Stimulated activated CD8-positive, alpha-beta memory T cell treated with anti-CD3 and anti-CD28 coated beads, Interleukin-15, amount 100 ng/mL, for 48 hours (primary cell): ENCODE measurements at regions not wholly inside any gene's neighbourhood (a gene's known extent, or its start where the extent isn't known, plus 50 kb on each side); places are given as distances from the start of the nearest gene placed in this dataset.

Experiments used
- DNase-seq, 2 donors: peaks; one replicate each; pipeline ENCODE4 v3.0.0-alpha.2; 2020; ENCODE audit warnings: low read depth in 2 of 2

DNA sequence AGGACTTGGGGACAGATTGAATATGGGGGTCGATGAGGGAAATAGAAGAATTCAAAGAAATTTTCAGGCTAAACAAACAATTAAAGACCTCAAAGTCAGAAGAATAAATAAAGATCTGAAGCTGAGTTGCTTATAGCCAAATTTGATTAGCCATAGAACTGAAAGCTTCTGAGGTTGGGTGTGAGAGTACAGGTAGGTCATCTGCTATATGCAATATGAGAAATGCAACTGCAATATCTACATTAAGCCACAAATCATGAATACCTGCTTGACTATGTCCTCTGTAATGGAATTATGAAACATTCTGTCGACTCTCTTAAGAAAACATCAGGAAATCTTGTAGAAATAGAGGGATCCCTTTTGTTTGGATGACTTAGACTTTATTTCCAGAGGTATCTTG lies 192.1 kb upstream of the PCDH15 start:
- no peak for DNase-seq

DNA sequence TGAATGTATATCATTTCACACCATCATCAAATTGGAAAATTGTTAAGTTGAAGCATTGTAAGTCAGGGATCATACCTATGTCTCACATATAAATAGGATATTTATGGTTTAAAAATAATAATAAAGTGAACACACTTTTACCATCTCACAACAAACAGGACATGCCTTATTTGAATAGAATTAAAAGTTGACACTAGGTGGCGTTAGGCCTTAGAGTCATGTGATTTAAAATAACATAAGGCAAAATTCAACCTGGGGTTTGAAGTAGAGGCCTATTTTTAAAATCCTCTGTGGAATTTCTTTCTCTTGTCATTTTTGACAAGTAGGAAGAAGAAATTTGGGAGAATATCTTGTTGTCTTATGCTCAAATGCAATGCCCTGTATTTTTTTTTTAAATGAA lies 184.7 kb upstream of the PCDH15 start:
- DNase-seq, result no peak

DNA sequence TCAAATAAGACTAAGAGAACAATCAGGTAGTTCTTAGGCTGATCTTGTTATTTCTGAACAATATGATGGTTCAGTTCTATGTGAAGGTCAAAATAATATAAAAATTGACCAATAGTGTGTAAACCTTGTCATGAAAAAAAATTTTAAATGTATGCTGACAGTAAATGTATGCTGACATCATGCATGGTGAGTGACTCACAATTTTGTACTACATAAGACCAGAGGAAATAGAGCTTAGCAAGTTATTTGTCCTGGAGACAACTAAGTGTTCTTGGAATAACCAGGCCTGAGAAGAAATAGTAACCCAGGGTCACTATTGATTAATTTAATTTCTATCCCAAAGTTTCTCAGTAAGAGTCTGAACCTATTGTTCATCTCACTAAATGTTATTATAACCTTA lies 182.2 kb upstream of the PCDH15 start:
- no peak for DNase-seq

- no peak for DNase-seq
Observed at GRCh38 chr10:54962134-54962900, 161.3 kb upstream of the PCDH15 start.

- DNase-seq, result no peak
Observed at GRCh38 chr10:54961040-54961439, 160.0 kb upstream of the PCDH15 start.

GRCh38 chr10:54958844-54959243 lies 157.8 kb upstream of the PCDH15 start:
- no peak for DNase-seq

GRCh38 chr10:54947605-54948004 lies 146.6 kb upstream of the PCDH15 start:
- no peak for DNase-seq

- no peak for DNase-seq
Observed at GRCh38 chr10:54940418-54940817, 139.4 kb upstream of the PCDH15 start.

DNA sequence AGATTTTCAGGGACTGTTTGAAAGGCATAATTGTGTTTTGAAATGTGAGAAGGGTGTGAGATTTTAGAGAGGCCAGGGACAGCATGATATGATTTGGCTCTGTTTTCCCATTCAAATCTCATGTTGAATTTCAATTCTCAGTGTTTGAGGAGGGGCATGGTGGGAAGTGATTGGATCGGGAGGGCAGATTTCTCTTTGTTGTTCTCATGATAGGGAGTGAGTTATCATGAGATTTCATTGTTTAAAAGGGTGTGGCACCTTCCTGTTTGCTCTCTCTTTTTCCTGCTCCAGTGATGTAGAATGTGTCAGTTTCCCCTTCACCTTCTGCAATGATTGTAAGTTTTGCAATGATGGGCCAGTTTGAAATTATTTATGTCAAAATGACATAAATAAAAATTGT lies 113.0 kb upstream of the PCDH15 start:
- no peak for DNase-seq

DNA sequence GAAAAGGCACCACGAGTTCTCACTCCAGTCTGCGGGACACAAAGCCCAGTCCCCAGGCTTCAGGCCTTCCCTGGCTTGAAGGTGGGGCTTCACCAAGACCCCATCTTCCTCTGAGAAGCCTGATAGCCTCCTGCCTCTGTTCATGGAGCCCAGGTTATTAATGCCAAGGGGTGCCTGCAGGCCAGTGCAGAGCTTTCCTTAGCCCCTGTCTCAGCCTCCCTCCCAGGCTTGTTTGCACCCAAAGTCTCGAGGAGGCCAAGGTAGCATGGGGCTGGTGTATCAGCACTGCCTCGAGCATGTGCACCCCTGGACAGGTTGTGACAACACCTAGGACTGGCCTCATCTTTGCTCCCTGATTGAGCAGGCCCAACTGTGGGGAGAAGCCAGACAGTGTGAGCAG lies 108.1 kb upstream of the PCDH15 start:
- no peak for DNase-seq

- DNase-seq, result no peak
Observed at GRCh38 chr10:54908019-54908418, 107.0 kb upstream of the PCDH15 start.

- DNase-seq, result no peak
Observed at GRCh38 chr10:54906940-54907339, 105.9 kb upstream of the PCDH15 start.

DNA sequence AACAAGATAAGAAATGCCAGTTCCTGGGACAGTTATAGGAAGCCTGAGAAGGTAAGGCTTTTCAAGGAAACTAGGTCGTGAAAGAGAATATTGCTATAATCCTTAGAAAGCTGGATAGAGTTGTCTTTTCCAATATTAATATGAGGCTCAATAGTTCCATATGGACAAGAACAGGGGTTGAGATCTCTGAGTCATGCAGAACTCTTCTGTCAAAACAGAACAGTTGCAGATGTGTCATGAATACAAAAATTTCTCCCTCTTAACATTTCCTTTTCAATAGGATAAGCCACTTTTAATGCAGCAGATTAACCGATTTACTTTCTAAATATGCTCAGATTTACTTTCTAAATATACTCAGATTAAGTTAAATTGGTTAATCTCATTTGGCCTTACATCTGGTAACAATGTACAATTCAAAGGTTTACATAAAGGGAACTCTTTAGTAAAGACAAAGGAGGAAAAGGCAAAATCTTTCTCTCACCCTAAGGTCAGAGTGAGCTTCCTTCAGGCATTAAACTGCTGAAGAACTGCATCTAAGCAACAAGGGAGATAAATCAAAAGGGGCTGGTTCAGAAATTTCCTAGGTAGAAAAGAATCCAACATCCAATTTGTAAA lies 104.7 kb upstream of the PCDH15 start:
- DNase-seq, result no peak

DNA sequence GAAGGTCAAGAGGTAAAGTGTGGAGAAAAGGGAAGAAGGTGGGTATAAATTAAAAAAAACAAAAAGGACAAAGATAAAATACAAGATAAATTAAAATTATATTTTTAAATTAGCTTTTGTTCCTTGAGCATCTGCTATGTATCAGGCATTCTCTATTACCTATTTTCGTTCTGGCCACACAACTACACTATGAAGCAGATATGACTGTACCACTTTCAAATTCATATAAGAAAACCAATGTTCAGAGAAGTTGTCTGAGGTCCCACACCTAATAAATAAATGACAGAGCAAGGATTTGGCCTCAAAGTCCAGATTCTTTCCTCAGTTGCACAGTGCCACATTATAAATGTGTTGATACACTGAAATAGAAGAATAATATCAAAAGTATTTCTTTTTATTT lies 103.8 kb upstream of the PCDH15 start:
- DNase-seq, result no peak

- no peak for DNase-seq
Observed at GRCh38 chr10:54903745-54904144, 102.7 kb upstream of the PCDH15 start.

DNA sequence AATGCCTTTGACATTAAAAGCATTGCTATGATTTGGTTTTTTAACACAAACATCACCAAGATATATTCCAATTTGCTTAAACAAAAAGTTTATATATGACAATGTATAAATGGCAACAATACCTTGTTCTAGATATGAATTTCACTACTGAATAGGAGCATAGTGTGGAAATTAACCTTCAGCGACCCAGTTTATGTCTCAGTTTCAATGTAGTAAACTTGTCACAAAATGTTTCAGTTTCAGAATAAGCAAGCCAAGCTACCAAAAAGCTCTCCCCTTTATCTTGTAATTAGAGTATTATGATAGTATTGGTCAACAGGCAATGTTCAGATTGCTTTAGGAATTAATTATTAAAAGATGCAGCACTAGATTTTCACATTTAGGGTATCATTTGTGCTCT lies 99.6 kb upstream of the PCDH15 start:
- no peak for DNase-seq

DNA sequence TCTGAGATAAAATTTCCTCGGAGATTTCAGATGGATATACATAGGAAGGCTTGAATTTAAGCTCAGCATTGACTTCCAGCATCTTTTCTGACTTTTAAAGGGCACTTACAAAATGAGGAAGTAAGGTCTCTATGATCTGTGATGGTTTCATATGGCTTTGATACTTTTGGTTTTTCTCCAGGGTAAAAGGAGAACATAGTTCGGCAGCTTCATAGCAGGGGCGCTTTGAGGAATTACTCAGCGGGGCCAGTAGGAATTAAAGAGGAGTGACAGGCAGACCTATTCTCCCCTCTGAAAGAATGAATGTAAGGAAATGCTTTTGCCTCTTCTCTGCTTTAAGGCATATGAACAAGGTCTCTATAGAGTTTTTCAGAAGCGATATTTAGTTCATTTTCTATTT lies 80.0 kb upstream of the PCDH15 start:
- DNase-seq, result no peak

- DNase-seq, result no peak
Observed at GRCh38 chr10:54869022-54869421, 68.0 kb upstream of the PCDH15 start.

- DNase-seq, result no peak
Observed at GRCh38 chr10:54866666-54867065, 65.6 kb upstream of the PCDH15 start.

DNA sequence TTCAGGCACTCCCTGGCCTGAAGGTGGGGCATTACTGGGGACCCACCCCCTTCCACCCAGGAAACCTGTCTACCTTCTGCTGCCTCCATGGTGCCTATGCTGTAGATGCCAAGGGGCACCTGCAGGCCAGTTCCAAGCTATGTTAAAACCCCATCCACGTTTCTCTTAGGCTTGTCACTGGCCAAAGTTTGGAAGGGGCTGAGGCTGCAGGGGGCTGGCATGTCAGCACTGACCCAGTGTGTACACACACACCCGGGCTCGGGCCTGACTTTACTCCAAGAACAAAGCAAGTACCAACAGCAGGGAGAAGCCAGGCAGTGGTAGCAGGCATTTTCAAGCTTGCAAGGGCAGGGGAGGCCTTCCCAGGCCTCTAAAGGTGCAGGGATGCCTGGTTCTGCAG lies 53.8 kb upstream of the PCDH15 start:
- DNase-seq, result no peak

- DNase-seq, result no peak
Observed at GRCh38 chr10:54854389-54854788, 53.4 kb upstream of the PCDH15 start.

GRCh38 chr10:54853883-54854282 lies 52.9 kb upstream of the PCDH15 start:
- no peak for DNase-seq
